Brain pericyte (primary cell): ENCODE measurements at regions not wholly inside any gene's neighbourhood (a gene's known extent, or its start where the extent isn't known, plus 50 kb on each side); places are given as distances from the start of the nearest gene placed in this dataset.

Source experiments
- DNase-seq: peaks from one replicate; pipeline ENCODE4 v3.0.0-alpha.2; 2012; ENCODE audit warnings: low read depth, low spot score

GRCh38 chr3:146914409-146914808, 309.3 kb upstream of the PLSCR5 start:
- no peak for DNase-seq

DNA sequence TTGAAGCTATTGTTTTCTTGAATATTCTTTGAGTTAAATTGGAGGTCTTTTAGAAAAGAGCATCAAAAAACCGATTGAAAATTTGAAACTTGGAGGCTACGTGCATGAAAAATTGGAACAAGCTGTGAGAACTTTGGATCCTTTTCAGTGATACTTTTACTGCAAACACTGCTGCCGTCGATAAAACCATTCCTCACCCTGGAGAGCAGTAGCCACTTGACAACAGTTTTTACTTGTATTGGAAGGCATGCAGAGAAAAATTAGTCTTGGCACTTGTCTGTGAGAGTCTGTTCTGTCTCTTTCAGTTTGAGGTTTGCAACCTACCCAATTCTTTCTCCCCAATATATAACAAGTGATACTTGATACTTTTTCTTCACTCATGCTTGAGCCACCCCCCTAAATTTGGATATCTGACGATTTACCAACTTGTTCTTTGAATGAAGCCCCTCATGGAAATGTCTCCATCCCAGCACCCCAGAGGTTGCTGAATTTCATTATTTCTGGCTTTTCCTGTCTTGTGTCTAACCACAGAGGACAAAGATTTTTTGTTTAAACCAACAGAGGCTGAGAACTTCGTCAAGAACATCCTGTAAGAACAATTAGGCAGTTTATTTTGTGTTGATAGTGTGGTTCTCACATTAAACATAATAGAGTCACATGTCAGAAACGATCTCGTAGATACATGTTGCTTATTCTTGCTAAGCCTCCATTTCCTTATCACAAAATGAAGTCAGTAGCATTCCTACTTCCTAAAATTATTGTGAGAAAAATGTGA, 307.3 kb upstream of the PLSCR5 start:
- no peak for DNase-seq

DNA sequence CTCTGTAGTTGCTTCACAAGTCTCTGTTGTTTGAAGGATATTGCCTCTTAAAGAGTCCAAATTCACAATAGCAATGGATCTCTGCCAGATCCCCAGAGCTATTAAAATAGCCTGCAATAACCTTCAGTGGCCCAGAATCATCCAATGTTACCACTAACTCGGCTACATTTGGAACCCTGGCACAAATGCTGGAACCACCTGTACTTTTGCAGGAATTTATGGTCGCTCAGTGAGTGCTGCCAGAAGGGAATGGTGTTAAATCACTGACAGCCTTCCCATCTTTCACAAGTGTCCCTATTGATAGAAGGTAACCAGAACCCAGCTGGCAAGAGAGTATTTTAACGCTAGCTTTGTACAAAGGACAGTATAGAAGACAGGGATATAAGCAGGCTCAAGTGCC, 298.8 kb upstream of the PLSCR5 start:
- no peak for DNase-seq

DNA sequence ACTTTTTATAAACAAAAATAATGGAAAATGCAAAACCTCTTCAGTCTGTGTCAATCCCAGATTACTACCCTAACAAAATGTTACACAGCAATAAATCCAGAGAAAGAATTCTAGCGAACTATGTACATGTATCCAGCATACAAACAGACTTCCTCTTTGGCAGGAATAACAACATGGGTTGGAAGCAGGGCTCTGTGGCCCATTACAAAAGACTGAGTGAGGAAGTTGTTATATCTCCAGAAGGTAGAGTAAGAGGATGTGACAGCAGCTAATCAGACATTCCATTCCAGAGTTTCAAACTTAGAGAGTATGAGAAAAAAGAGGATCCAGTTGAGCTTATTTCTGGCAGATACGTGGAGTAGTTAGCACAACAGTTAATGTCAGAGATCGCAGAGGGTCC, 294.0 kb upstream of the PLSCR5 start:
- DNase-seq: no peak

GRCh38 chr3:146896711-146897110, 291.6 kb upstream of the PLSCR5 start:
- no peak for DNase-seq

DNA sequence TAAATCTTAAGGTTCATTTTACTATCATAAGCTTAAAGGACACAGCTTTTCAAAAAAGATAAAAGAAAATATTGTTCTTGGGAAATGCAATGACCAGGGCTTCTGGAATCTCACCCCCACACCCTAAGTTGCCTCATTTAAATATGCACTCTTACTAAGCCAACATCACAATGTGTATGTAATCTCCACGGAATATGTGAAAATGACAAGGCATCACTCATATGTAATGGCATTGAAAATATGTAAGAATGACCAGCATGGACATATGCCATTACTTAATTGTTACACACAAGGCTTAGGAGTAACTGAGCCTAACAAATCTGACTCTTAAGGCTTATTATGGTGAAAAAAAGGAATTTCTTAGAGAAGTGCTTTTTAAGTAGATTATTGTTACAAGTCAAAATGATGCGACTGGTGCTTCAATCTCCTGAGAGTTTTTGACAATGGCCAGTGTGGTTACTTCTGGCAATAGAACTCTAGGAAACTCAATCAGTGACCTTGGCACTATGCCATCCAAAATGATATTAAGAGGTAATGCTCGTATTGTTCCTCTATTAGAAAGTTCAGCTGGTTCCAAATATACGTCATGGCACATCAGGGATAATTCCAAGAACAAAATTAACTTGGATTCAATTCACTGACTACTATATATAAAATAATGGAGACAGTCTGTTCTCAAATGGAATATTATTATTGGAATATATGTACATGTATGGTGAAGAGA, 290.0 kb upstream of the PLSCR5 start:
- no peak for DNase-seq

- no peak for DNase-seq
Measured at GRCh38 chr3:146894406-146894805, 289.3 kb upstream of the PLSCR5 start.

GRCh38 chr3:146892041-146892440, 286.9 kb upstream of the PLSCR5 start:
- DNase-seq: no peak

GRCh38 chr3:146889626-146890025, 284.5 kb upstream of the PLSCR5 start:
- no peak for DNase-seq

- no peak for DNase-seq
Measured at GRCh38 chr3:146888176-146888575, 283.0 kb upstream of the PLSCR5 start.

- DNase-seq: no peak
Measured at GRCh38 chr3:146884721-146885120, 279.6 kb upstream of the PLSCR5 start.

DNA sequence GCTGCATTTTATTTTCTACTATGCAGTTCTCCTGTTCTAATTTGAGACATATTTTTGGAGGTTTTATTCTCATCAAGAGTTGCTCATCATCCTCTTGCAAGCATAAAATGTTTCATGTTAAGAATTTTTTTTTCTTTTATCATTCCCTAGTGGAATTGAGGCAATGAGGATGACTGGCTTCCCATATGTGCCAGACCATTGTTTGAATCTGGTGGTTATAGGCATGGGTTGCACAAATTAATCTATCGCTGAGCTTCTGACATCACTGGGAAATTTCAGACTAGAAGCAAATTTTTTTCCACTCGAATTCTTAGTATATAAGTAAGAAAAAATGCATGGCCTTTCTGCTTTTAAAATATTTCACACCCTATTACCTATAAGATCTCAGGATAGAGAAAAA, 279.1 kb upstream of the PLSCR5 start:
- no peak for DNase-seq

GRCh38 chr3:146883288-146883687, 278.1 kb upstream of the PLSCR5 start:
- DNase-seq: no peak

- no peak for DNase-seq
Measured at GRCh38 chr3:146881966-146882760, 277.0 kb upstream of the PLSCR5 start.

- no peak for DNase-seq
Measured at GRCh38 chr3:146881356-146881755, 276.2 kb upstream of the PLSCR5 start.

DNA sequence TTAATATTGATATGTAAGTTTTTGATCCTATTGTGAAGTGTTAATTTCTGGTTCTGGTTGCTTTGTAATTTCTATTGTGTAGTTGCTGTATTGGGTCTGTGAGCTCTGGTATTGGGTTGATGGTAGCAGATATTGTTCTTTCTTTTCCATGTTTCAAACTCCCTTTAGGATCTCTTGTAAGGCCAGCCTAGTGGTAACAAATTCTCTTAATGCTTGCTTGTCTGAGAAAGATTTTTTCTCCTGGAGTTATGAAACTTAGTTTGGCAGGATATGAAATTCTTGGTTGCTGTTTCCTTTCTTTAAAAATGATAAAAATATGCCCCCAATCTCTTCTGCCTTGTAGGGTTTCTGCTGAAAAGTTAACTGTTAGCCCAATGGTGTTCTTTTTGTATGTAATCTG, 268.6 kb upstream of the PLSCR5 start:
- no peak for DNase-seq

DNA sequence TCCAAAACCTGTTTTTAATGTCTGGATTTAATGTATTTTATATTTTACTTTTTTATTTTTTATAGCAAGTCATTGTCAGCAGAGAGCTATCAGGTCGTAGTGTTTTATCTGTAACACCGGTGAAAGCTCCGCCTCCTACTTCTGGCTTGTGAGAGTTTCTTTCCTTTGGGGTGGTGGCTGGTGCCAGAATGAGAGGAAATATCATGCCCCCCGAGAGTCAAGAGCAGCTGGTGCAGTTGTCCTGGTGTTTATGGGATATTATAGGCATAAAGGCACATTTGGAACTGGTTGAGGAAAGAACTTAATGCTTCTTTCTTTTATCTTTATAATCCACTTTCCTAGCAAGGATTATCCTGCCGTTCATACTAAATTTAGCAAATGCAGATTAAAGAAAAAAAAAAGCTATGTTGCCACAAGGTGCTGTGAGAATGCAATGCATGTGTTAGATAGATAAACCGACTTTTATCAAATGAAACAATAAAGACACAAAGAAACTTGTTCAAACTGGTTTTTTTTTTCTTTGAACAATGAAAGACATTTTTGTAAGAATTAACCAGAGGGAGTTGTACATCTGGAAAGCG, 260.1 kb upstream of the PLSCR5 start:
- no peak for DNase-seq

GRCh38 chr3:146861262-146861661, 256.1 kb upstream of the PLSCR5 start:
- DNase-seq: no peak

GRCh38 chr3:146854523-146854922, 249.4 kb upstream of the PLSCR5 start:
- no peak for DNase-seq

GRCh38 chr3:146851665-146852064, 246.5 kb upstream of the PLSCR5 start:
- no peak for DNase-seq

DNA sequence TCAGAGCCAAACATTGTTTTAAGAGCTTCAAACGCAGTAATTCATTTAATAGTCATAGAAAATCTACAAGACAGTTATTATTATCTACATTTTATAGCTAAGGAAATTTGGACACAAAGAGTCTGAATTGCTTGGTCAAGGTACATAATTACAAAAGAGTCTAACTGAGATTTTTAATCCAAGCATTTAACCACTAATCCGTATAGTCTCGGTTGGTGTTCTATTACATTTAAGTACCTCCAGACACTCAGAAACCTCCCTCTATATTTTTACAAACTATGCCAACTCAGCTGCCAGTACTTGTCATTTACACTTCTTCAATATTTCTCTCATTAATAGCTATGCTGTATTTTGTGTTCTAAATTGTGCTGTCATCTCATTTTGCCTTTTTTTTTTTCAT, 240.2 kb upstream of the PLSCR5 start:
- no peak for DNase-seq

DNA sequence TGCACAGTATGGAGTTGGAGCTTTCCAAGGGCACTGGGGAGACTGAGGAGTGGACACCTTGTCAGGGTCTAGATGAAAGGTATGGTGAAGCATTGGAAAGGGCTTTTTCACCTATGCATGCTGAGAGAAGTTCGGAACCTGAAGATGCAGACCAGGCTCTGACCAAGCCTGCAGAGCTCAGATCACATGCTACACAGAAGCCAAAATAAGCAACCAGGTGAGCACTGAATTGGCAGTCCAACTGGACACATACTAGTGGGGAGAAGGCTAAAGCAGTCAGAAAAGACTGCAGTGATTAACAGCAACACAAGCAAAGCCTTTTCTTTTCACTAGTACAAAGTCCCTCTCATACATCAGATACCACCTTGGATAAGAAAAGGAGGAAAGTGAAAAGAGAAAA, 238.3 kb upstream of the PLSCR5 start:
- no peak for DNase-seq
